ENCODE measurements at regions not wholly inside any gene's neighbourhood (a gene's known extent, or its start where the extent isn't known, plus 50 kb on each side); places are given as distances from the start of the nearest gene placed in this dataset.

DNA sequence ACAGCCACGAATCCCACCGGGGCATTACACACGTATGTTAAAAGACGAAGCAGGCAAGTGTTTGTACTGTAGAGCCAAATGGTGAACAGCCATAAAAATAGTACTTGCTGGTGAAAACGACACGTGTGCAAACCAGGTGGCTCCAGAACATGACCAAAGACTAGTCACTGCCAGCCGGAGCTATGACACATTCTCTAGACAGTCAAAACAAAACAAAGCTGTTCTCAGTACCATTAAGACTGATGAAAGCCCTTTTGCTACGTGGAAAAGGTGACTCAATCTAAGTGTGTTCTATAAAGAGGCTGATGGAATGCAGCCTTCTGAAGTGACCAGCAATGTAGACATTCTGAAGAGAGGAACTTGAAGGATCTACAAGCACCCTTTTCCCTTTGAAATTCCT, 367.7 kb upstream of the NETO1 start:
- Histone ChIP-seq H3K36me3 (ENCODE audit: insufficient read depth, low read length) (no peaks in the 10 kb centered on the region), H3K9me3 (ENCODE audit: control insufficient read depth in 1 of 2, low read length in 2 of 2) (no peaks in the 10 kb centered on the region), H3K4me1 (ENCODE audit: insufficient read depth, low read length) (no peaks in the 10 kb centered on the region), H3K4me3 (ENCODE audit: low read length in 2 of 2) (no peak overlapping the region), H3K27me3 (ENCODE audit: insufficient read depth, low read length) (no peaks in the 10 kb centered on the region), H3K27ac (ENCODE audit: low read depth, low read length) (no peak overlapping the region)
- Mint-ChIP-seq H3K27ac (no peak overlapping the region), H3K27me3 (no peaks in the 10 kb centered on the region), H3K4me1 (no peaks in the 10 kb centered on the region), H3K9me3 (peaks cover 0 to 16% (median 8%) of the 10 kb centered on the region in 8 donors), H3K36me3 (no peaks in the 10 kb centered on the region), H3K4me3 (no peak overlapping the region)
- intact Hi-C loops (cut with micrococcal nuclease) = no loop called here
- no peak for DNase-seq
- ChIA-PET POLR2A (ENCODE audit: partially characterized antibody) (no interaction called here), CTCF (ENCODE audit: partially characterized antibody) (no interaction called here)

GRCh38 chr18:73232933-73233332, 365.1 kb upstream of the NETO1 start:
- Histone ChIP-seq H3K36me3 (ENCODE audit: insufficient read depth, low read length) (no peaks in the 10 kb centered on the region), H3K4me1 (ENCODE audit: insufficient read depth, low read length) (no peaks in the 10 kb centered on the region), H3K27me3 (ENCODE audit: insufficient read depth, low read length) (no peaks in the 10 kb centered on the region), H3K4me3 (ENCODE audit: low read length in 2 of 2) (no peak overlapping the region), H3K27ac (ENCODE audit: low read depth, low read length) (no peak overlapping the region), H3K9me3 (ENCODE audit: control insufficient read depth in 1 of 2, low read length in 2 of 2) (no peaks in the 10 kb centered on the region)
- no peak for DNase-seq
- Mint-ChIP-seq H3K36me3 (no peaks in the 10 kb centered on the region), H3K27me3 (no peaks in the 10 kb centered on the region), H3K27ac (no peak overlapping the region), H3K4me1 (no peaks in the 10 kb centered on the region), H3K9me3 (peaks cover 2 to 12% (median 7%) of the 10 kb centered on the region in 8 donors), H3K4me3 (no peak overlapping the region)
- intact Hi-C loops (cut with micrococcal nuclease) = no loop called here
- ChIA-PET POLR2A (ENCODE audit: partially characterized antibody) (no interaction called here), CTCF (ENCODE audit: partially characterized antibody) (no interaction called here)

DNA sequence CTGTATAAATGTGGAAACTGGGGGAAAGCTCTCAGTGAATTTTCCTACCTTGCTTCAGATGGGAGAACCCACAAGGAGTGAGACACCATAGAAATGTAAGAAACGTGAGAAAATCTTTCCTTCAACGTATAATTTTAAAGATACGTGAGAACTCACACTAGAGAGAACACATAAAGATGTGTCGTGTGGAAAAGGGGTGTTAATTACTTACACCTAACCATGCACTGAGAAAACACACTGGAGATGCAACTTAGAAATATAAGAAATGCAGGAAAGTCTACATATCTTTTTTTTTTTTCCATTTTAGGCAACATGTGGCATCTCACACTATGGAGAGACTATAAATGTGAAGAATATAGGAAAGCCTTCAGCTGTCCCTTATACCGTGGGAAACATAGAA, 352.9 kb upstream of the NETO1 start:
- H3K27ac ChIP-seq (ENCODE audit: low read depth, low read length) = no peak overlapping the region
- no peak for DNase-seq
- Mint-ChIP-seq H3K9me3 (peaks cover 2 to 33% (median 22%) of the 10 kb centered on the region in 8 donors), H3K27ac (peak overlapping the region in 1 of 7 donors; percentile 4), H3K4me3 (no peak overlapping the region), H3K36me3 (no peaks in the 10 kb centered on the region), H3K4me1 (no peaks in the 10 kb centered on the region), H3K27me3 (no peaks in the 10 kb centered on the region)
- POLR2A ChIA-PET (ENCODE audit: partially characterized antibody) = no interaction called here
- H3K9me3 ChIP-seq (ENCODE audit: control insufficient read depth in 1 of 2, low read length in 2 of 2) = no peaks in the 10 kb centered on the region
- intact Hi-C loops (cut with micrococcal nuclease) = no loop called here
- CTCF ChIA-PET (ENCODE audit: partially characterized antibody) = no interaction called here
- no peaks in the 10 kb centered on the region for H3K4me1 ChIP-seq (ENCODE audit: insufficient read depth, low read length)
- H3K27me3 ChIP-seq (ENCODE audit: insufficient read depth, low read length) = no peaks in the 10 kb centered on the region
- H3K4me3 ChIP-seq (ENCODE audit: low read length in 2 of 2) = no peak overlapping the region
- H3K36me3 ChIP-seq (ENCODE audit: insufficient read depth, low read length) = no peaks in the 10 kb centered on the region

DNA sequence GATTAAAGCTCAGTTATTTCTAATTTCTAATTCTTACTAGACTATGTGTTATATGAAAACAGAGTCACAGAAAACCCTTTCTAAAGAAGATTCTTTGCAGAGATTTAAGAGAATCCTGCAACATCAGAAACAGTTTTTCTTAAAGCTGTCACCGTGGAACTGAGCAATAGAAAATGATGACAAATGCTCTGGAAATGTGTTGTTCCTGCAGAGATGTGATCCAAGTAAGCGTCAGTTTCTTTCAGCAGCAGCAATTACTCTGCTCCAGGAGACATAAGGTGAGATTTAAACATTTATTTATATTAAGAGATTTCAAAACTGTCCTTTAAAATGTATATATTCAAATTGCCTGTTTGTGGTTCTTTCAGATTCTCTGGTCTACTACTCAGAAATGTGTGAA, 350.5 kb upstream of the NETO1 start:
- Histone ChIP-seq H3K27ac (ENCODE audit: low read depth, low read length) (no peak overlapping the region), H3K4me3 (ENCODE audit: low read length in 2 of 2) (no peak overlapping the region), H3K36me3 (ENCODE audit: insufficient read depth, low read length) (no peaks in the 10 kb centered on the region), H3K27me3 (ENCODE audit: insufficient read depth, low read length) (no peaks in the 10 kb centered on the region), H3K9me3 (ENCODE audit: control insufficient read depth in 1 of 2, low read length in 2 of 2) (no peaks in the 10 kb centered on the region), H3K4me1 (ENCODE audit: insufficient read depth, low read length) (no peaks in the 10 kb centered on the region)
- DNase-seq = no peak
- Mint-ChIP-seq H3K4me3 (no peak overlapping the region), H3K27ac (no peak overlapping the region), H3K36me3 (no peaks in the 10 kb centered on the region), H3K27me3 (no peaks in the 10 kb centered on the region), H3K4me1 (no peaks in the 10 kb centered on the region), H3K9me3 (peaks cover 2 to 33% (median 21%) of the 10 kb centered on the region in 8 donors)
- CTCF ChIA-PET (ENCODE audit: partially characterized antibody) = no interaction called here
- POLR2A ChIA-PET (ENCODE audit: partially characterized antibody) = no interaction called here
- intact Hi-C loops (cut with micrococcal nuclease) = no loop called here

DNA sequence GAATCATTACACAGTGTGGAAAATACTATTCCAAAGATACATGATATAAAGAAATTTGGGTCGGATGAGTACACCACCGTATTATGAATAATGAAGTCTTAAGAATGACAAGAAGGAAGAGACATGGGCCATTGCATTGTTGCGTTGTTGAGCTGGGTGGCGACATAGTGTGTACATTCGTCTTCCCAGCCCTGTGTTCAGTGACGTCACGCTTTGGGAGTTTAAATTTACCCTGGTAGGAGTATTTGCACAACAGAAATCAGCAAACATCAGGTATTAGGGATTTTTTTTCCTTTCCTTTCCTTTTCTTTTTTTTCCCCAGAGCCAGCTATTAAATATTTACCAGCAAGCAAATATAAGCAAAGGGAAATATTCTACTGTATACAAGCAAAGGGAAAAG, 347.2 kb upstream of the NETO1 start:
- no peak overlapping the region for H3K4me3 ChIP-seq (ENCODE audit: low read length in 2 of 2)
- no peak for DNase-seq
- Mint-ChIP-seq H3K9me3 (peaks cover 3 to 24% (median 14%) of the 10 kb centered on the region in 8 donors), H3K36me3 (no peaks in the 10 kb centered on the region), H3K27me3 (no peaks in the 10 kb centered on the region), H3K4me3 (no peak overlapping the region), H3K27ac (no peak overlapping the region), H3K4me1 (no peaks in the 10 kb centered on the region)
- ChIA-PET CTCF (ENCODE audit: partially characterized antibody) (no interaction called here), POLR2A (ENCODE audit: partially characterized antibody) (no interaction called here)
- no peaks in the 10 kb centered on the region for H3K36me3 ChIP-seq (ENCODE audit: insufficient read depth, low read length)
- intact Hi-C loops (cut with micrococcal nuclease) = no loop called here
- H3K27ac ChIP-seq (ENCODE audit: low read depth, low read length) = no peak overlapping the region
- no peaks in the 10 kb centered on the region for H3K4me1 ChIP-seq (ENCODE audit: insufficient read depth, low read length)
- no peaks in the 10 kb centered on the region for H3K27me3 ChIP-seq (ENCODE audit: insufficient read depth, low read length)
- no peaks in the 10 kb centered on the region for H3K9me3 ChIP-seq (ENCODE audit: control insufficient read depth in 1 of 2, low read length in 2 of 2)

DNA sequence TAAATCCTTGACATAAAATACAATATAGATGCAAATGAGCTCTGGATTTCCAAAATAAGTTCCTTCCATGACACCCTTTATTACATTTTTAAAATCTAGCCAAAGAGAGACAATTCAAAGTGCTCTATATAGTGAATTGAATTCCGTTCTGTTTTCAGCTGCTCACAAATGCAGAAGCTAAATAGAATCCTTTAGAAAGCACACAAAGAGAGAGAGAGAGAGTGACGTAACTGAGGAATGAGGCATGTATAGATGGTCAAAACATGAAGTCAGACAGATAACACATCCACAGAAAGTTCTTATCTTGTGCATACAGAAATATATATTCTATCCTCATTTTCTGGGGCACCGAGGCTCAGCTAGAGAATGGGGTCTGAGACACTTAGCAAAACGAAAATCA, 344.7 kb upstream of the NETO1 start:
- Histone ChIP-seq H3K27me3 (ENCODE audit: insufficient read depth, low read length) (no peaks in the 10 kb centered on the region), H3K27ac (ENCODE audit: low read depth, low read length) (no peak overlapping the region), H3K9me3 (ENCODE audit: control insufficient read depth in 1 of 2, low read length in 2 of 2) (no peaks in the 10 kb centered on the region), H3K4me1 (ENCODE audit: insufficient read depth, low read length) (no peaks in the 10 kb centered on the region), H3K4me3 (ENCODE audit: low read length in 2 of 2) (no peak overlapping the region), H3K36me3 (ENCODE audit: insufficient read depth, low read length) (no peaks in the 10 kb centered on the region)
- Mint-ChIP-seq H3K36me3 (no peaks in the 10 kb centered on the region), H3K27ac (no peak overlapping the region), H3K27me3 (no peaks in the 10 kb centered on the region), H3K9me3 (peaks cover 3 to 25% (median 9%) of the 10 kb centered on the region in 8 donors), H3K4me3 (no peak overlapping the region), H3K4me1 (no peaks in the 10 kb centered on the region)
- intact Hi-C loops (cut with micrococcal nuclease) = no loop called here
- POLR2A ChIA-PET (ENCODE audit: partially characterized antibody) = no interaction called here
- DNase-seq = no peak
- CTCF ChIA-PET (ENCODE audit: partially characterized antibody) = interaction anchor here (0.7 kb wide), 1 partner anchor 22 kb away, joined by 3 read pairs; no protein-coding TSS in a partner anchor

DNA sequence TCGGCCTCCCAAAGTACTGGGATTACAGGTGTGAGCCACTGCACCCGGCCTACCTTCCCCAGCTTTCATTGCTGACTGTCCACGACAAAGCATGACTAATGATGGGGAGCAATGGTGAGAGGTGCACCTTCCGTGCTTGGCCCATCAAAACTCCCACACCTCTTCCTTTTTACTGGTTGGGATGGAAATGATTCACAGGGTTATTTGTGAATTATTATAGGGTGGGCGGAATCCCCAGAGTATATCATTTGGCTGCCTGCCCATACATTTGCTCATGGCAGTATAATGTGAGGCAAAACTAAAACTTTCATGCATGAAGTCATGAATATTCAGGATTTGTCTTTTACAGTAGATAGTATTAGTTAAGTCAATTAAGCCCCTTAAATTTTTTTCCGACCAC, 334.2 kb upstream of the NETO1 start:
- CTCF ChIA-PET (ENCODE audit: partially characterized antibody) = no interaction called here
- Histone ChIP-seq H3K9me3 (ENCODE audit: control insufficient read depth in 1 of 2, low read length in 2 of 2) (no peaks in the 10 kb centered on the region), H3K27ac (ENCODE audit: low read depth, low read length) (no peak overlapping the region), H3K4me3 (ENCODE audit: low read length in 2 of 2) (no peak overlapping the region), H3K4me1 (ENCODE audit: insufficient read depth, low read length) (no peaks in the 10 kb centered on the region), H3K36me3 (ENCODE audit: insufficient read depth, low read length) (no peaks in the 10 kb centered on the region), H3K27me3 (ENCODE audit: insufficient read depth, low read length) (no peaks in the 10 kb centered on the region)
- Mint-ChIP-seq H3K4me3 (no peak overlapping the region), H3K9me3 (peaks cover 0 to 15% (median 7%) of the 10 kb centered on the region in 8 donors), H3K27ac (no peak overlapping the region), H3K4me1 (no peaks in the 10 kb centered on the region), H3K36me3 (no peaks in the 10 kb centered on the region), H3K27me3 (no peaks in the 10 kb centered on the region)
- DNase-seq = no peak
- intact Hi-C loops (cut with micrococcal nuclease) = no loop called here
- POLR2A ChIA-PET (ENCODE audit: partially characterized antibody) = no interaction called here

- H3K36me3 Mint-ChIP-seq = no peaks in the 10 kb centered on the region
- intact Hi-C loops (cut with micrococcal nuclease) = no loop called here
- CTCF ChIA-PET (ENCODE audit: partially characterized antibody) = no interaction called here
Measured at GRCh38 chr18:73199151-73199550, 331.4 kb upstream of the NETO1 start.

More at GRCh38 chr18:73199151-73199550, 331.4 kb upstream of the NETO1 start:
- Mint-ChIP-seq H3K4me3 (no peak overlapping the region), H3K9me3 (peaks cover 0 to 10% (median 7%) of the 10 kb centered on the region in 8 donors), H3K27me3 (no peaks in the 10 kb centered on the region), H3K27ac (no peak overlapping the region), H3K4me1 (no peaks in the 10 kb centered on the region)
- DNase-seq = no peak
- POLR2A ChIA-PET (ENCODE audit: partially characterized antibody) = no interaction called here
- Histone ChIP-seq H3K27ac (ENCODE audit: low read depth, low read length) (no peak overlapping the region), H3K4me3 (ENCODE audit: low read length in 2 of 2) (no peak overlapping the region), H3K27me3 (ENCODE audit: insufficient read depth, low read length) (no peaks in the 10 kb centered on the region), H3K9me3 (ENCODE audit: control insufficient read depth in 1 of 2, low read length in 2 of 2) (no peaks in the 10 kb centered on the region), H3K4me1 (ENCODE audit: insufficient read depth, low read length) (no peaks in the 10 kb centered on the region), H3K36me3 (ENCODE audit: insufficient read depth, low read length) (no peaks in the 10 kb centered on the region)

Measured in CD4-positive, alpha-beta memory T cell (primary cell).